Activated CD4-positive, alpha-beta T cell treated with anti-CD3 and anti-CD28 coated beads, Interleukin-10, Interleukin-2, amounts not matched to agents 100 ng/mL and 50 ng/mL, durations not matched to agents 16 hours and 8 hours (primary cell): ENCODE measurements at regions not wholly inside any gene's neighbourhood (a gene's known extent, or its start where the extent isn't known, plus 50 kb on each side); places are given as distances from the start of the nearest gene placed in this dataset.

Experiments used
- DNase-seq: peaks from one replicate; pipeline ENCODE4 v3.0.0-alpha.2; 2020

DNA sequence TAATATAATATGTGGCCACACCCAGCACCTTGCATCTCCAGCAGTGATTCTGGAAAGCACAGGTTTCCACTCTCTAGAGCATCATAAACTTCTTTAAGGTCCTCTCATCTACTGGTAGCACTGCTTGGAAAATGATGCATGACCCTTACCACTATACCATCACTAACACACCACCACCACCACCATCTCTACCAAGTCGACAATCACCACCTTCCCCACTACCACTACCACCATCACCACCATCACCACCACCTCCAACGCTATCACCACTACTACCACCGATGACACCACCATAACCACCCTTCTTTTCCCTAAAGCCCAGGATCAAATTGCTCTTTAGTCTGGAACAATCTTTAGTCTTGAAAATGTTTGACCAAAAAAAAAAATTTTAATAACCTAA is 390.4 kb downstream of the SUCLA2 start:
- no peak for DNase-seq

GRCh38 chr13:47603365-47603764 is 397.7 kb downstream of the SUCLA2 start:
- DNase-seq, result no peak

- no peak for DNase-seq
Observed at GRCh38 chr13:47598340-47598911, 402.6 kb downstream of the SUCLA2 start.

GRCh38 chr13:47594833-47595232 is 406.2 kb downstream of the SUCLA2 start:
- peak; percentile 2 for DNase-seq

DNA sequence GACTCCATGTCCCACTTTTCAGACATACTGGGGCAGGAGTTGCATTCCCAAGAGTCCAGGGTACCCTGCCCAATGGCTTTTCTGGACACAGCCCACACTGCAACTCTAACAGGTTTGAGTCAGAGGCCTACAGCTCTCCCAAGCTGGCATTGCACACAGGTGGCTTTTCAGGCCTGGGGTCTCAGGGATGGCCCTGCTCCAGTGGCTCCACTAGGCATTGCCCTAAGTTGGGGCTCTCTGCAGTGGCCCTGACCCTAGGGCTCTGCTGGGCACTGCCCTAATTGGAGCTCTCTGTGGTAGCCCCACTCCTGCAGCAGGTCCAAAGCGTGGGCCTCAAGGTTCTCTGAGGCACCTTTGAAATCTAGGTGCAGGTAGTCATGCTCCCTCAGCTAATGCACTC is 408.8 kb downstream of the SUCLA2 start:
- no peak for DNase-seq

DNA sequence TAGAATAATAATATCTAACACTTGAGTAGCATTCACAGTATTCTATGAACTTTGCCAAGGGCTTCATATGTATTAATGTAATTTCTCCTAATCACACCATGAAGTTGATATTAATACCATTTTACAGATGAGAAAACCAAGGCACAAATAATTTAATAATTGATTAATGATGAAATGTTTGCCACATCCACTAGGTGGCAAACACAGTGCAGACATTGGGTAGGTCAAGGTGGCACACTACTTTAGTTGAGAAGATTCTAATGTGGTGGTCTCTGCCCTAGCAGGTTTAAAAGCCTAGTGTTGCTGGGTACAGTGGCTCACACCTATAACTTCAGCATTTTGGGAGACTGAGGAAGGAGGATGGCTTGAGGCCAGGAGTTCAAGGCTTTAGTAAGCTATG is 412.4 kb downstream of the SUCLA2 start:
- no peak for DNase-seq

DNA sequence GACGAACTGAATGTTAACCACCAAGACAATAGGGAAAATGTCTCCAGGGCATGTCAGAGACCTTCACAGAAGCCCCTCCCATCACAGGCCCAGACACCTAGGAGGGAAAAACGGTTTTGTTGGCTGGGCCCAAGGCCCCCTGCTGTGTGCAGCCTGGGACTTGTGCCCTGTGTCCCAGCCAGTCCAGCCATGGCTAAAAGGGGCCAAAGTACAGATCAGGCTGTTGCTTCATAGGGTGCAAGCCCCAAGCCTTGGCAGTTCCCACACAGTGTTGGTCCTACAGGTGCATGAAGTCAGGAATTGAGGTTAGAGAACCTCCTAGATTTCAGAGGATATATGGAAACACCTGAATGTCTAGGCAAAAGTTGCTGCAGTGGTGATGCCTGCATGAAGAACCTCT is 428.7 kb downstream of the SUCLA2 start:
- no peak for DNase-seq

DNA sequence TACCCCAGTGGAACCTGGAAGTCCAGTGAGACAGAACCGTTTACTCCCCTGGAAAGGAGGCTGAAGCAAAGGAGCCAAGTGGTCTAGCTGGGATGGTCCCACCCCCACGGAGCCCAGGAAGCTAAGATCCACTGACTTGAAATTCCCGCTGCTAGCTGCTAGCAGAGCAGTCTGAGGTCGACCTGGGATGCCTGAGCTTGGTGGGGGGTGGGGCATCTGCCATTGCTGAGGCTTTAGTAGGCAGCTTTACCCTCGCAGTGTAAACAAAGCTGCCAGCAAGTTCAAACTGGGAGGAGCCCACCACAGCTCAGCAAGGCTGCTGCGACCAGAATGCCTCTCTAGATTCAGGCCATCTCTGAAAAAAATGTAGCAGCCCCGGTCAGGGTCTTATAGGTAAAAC is 437.0 kb downstream of the SUCLA2 start:
- no peak for DNase-seq

GRCh38 chr13:47556703-47557102 is 444.4 kb downstream of the SUCLA2 start:
- DNase-seq, result no peak

- DNase-seq, result no peak
Observed at GRCh38 chr13:47555235-47555634, 445.8 kb downstream of the SUCLA2 start.

DNA sequence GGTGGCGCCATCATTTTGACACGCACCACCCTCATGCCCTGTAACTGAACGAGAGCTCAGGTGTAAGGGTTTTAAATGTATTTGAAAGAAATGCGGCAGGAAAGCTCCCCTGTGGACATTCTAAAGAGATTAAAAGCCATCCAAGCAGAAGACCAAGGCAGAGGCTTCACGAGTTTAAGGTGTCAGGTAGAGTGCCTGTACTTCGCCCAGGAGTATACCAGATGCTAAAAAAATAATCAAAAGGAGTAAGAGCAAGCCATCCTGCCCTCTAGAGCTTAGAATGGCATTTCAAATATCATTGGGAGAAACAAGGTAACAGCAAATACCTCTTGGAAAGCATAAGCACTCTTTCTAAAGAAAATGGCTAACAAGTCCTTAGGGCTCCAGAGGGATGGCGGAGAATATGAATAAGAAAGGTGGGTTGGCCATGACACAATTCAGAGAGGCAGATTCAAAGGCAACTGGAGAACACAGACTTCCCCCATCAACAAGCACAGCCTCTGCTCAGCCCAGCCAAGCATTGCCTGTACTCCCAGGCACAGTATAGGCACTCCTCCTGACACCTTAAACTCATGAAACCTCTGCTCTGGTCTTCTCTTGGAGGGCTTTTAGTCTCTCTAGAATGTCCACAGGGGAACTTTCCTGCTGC is 447.6 kb downstream of the SUCLA2 start:
- no peak for DNase-seq

DNA sequence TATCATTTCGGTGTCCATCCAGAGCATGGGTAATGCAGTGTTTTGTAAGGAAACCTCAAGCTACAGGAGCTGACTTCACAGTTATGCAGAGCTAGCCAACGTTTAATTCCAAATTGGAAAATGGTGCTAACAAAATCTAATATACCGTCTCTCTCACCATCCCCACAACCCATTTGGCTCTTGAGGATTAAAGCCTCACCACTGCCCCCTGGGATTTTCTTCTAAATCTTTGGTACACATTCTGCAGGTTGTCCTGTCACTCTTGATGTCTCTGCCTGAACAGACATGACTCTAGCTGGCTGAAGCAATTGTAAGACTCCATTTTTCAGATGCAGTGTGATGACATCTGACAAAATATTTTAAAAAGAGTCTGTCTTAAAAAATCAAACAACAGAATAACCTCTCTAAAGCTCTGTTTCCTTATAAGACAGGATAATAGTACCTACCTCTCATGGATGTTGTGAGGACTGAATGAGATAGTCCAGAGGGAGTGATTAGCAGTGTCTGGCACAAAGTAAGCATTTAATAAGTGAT is 451.8 kb downstream of the SUCLA2 start:
- DNase-seq, result no peak

DNA sequence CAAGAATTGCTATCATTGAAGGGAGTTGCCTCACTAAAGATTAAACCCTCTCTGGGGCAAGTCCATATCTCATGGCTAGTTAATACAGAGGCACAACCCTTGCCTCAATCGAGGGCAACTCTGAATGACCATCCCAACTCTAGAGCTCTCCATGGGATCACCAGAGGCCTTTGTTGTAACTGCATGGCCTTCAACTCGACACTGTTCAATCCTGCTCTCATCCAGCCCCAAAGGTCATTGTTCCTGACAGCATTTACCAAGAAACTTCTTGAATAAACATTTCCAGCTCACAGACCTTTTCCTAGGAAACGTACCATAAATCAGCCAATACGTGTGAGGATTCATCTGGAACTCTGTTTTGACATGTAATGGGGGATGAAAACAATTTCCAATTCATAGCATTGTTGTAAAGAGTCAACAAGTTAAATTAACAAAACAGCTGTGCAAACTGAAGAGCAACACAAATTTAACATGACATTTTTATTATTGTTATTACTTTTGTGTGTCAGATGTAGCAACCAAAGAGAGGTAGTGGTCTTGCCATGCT is 452.7 kb downstream of the SUCLA2 start:
- no peak for DNase-seq

- no peak for DNase-seq
Observed at GRCh38 chr13:47546391-47547225, 454.5 kb downstream of the SUCLA2 start.

GRCh38 chr13:47545201-47546024 is 455.7 kb downstream of the SUCLA2 start:
- DNase-seq, result no peak

DNA sequence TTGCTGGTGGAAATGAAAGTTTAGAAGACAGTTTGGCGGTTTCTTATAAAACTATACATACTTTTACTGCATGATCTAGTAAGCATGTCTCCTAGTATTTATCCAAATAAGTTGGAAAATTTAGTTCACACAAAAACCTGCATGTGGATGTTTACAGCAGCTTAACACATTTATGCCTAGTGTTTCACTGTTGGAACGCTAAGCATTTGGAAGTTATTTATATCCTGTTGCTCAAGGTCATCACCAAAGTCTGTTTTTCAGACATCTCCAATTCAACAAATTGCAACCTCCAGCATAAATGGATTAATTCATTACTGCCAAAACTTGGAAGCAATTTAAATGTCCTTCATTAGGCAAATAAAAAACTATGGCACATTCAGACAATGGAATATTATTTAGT is 461.8 kb downstream of the SUCLA2 start:
- no peak for DNase-seq

- DNase-seq, result no peak
Observed at GRCh38 chr13:47523771-47524170, 477.3 kb downstream of the SUCLA2 start.

- DNase-seq, result no peak
Observed at GRCh38 chr13:47521890-47522487, 479.1 kb downstream of the SUCLA2 start.

DNA sequence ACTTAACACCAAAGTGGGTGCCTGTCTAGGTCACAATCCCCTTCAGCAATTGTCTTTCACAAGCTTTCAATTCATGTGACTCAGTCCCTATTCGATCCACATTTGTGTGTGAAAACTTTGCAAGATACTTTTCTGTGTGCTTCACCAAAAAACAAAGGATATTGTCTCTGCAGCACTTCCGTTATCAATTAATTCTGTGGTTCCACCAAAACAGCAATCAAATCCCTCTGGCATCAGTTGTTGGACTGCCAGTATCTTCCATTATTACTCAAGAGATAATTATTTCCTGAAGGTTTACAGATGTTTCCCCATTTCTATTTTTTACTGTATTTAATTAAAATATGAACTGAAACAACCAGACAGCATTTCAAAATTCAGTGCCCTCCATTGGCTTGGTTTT is 481.4 kb downstream of the SUCLA2 start:
- DNase-seq, result no peak

GRCh38 chr13:47518530-47518929 is 482.5 kb downstream of the SUCLA2 start:
- DNase-seq, result no peak

DNA sequence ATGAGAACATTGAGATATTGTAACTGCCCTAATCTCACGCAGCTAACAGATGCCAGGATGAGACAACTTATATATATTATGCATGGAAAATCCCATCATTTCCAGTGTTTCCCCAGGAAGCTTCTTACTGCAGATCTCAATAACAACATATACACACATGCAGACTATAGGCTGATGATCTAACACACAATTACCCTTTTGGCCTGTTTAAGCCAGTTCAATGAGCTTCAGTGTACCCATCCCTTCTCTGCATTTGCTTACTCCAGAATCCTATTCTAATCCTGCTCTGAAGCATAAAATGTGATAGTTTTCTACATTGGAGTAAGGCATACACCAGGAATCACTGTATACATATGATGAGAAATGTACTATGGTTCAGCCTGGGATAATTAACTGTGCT is 489.4 kb downstream of the SUCLA2 start:
- no peak for DNase-seq

DNA sequence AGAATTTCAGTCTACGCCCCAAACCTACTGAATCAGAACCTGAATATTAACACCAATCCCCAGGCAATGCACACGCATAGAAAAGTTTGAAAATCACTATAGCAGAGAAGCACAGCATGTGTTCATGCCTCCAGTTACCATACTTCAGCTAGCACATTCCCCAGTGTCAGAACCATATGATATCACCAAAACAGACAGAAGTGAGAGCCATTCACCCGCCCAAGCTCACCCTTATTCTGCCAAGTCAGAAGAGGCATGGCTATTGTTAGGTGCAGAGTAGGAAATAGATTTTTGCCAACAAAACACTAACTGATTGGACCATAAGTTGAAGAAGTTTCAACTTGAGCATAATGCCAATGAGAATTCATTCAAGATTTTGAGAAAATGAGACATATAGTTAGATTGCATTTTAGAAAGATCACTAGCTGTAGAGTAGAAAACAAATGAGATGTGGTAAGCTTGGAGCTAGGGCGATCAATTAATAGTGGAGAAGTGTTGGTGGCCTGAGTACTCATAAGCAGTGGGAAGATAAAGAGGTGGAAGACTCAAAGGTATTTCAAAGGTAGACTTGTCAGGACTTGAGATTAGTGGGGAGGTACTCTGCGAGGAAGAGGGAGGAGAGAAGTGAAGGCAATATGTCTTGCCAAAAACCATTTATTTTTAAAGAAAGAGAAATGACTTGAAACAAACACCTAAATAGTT is 492.4 kb downstream of the SUCLA2 start:
- DNase-seq, result no peak
